K562 (cell line): ENCODE measurements at regions not wholly inside any gene's neighbourhood (a gene's known extent, or its start where the extent isn't known, plus 50 kb on each side); places are given as distances from the start of the nearest gene placed in this dataset.

Source experiments
- ATAC-seq: fragments of 200-7000 bp; cut with Tn5 transposase; 3 replicates; pipeline ENCODE4 v1.9.1; 2020; ENCODE audit warnings: moderate library complexity
- BruUV-seq: library from RNA; stranded (reverse); fragments of 400-500 nt; replicated peaks from 2 replicates; lab custom pipeline; 2021; lab: Mats Ljungman, UMichigan
- CTCF ChIA-PET: fragments of 300-600 bp; formaldehyde crosslinking; extraction: SDS; loops from one replicate; lab custom pipeline; 2021; ENCODE audit warnings: low intra/inter-chr PET ratio; lab: Yijun Ruan, JAX
- POLR2A ChIA-PET: fragments of 300-600, 350-650 bp; sonication (Branson Sonifier 250); formaldehyde crosslinking; extraction: SDS; loops from one replicate; lab custom pipeline; 2021; ENCODE audit warnings: antibody characterized with exemption, inconsistent platforms; lab: Yijun Ruan, JAX
- DNase-seq, 4 experiments: peaks; one replicate each; pipeline versions ENCODE4 v3.0.0 to v3.0.0-alpha.2; 2011 to 2018; ENCODE audit warnings: low spot score in 3 of 4, mixed read lengths in 3 of 4; ENCODE audit errors: extremely low read depth in 1 of 4
- FAIRE-seq: peaks from 2 replicates; lab custom pipeline; 2011; peaks lifted over from hg19 to GRCh38; lab: Jason Lieb, UNC
- H2AFZ ChIP-seq: 2 replicates; pipeline ENCODE4 v1.6.0; 2011; ENCODE audit warnings: low read depth, low read length, control low read depth, inconsistent platforms
- H3K27ac ChIP-seq: fragments of 200-600 bp; 3 replicates; pipeline ENCODE4 v1.8.0; 2011; ENCODE audit warnings: low read depth, mild to moderate bottlenecking, control low read depth, inconsistent platforms, low read length, moderate library complexity, mixed read lengths; ENCODE audit errors: extremely low read depth
- H3K27me3 ChIP-seq, 2 experiments: fragments of 300-600 bp in 1 of 2; 2 replicates in 1 of 2; 3 replicates in 1 of 2; pipeline versions ENCODE4 v1.6.0 to v1.8.0; 2011; ENCODE audit warnings: inconsistent platforms in 2 of 2, low read length in 2 of 2, mild to moderate bottlenecking in 1 of 2, mixed read lengths in 1 of 2, moderate library complexity in 1 of 2; ENCODE audit not compliant: control insufficient read depth in 2 of 2, insufficient read depth in 2 of 2
- H3K36me3 ChIP-seq: fragments of 300-600 bp; 3 replicates; pipeline ENCODE4 v1.8.0; 2011; ENCODE audit warnings: mild to moderate bottlenecking, low read length, inconsistent platforms; ENCODE audit not compliant: control insufficient read depth, insufficient read depth
- H3K4me1 ChIP-seq, 2 experiments: fragments of 200-600 bp in 1 of 2; replicated peaks in 1 of 2; 2 replicates in 1 of 2; 3 replicates in 1 of 2; pipeline versions ENCODE4 v1.5.1 to v1.8.0; 2011; ENCODE audit warnings: inconsistent platforms in 2 of 2, low read length in 2 of 2, mild to moderate bottlenecking in 1 of 2, mixed read lengths in 1 of 2, moderate library complexity in 1 of 2; ENCODE audit not compliant: control insufficient read depth in 2 of 2, insufficient read depth in 2 of 2
- H3K4me2 ChIP-seq: 2 replicates; pipeline ENCODE4 v1.6.1; 2011; ENCODE audit warnings: low read length, control low read depth, inconsistent platforms, mixed read lengths; ENCODE audit not compliant: insufficient read depth
- H3K4me3 ChIP-seq: fragments of 200-600 bp; sonication (generic), shearing (Covaris generic); 2 replicates; pipeline ENCODE4 v1.5.1; 2016; ENCODE audit warnings: control low read depth, inconsistent platforms
- H3K79me2 ChIP-seq: fragments of 200-600 bp; 3 replicates; pipeline ENCODE4 v1.8.0; 2011; ENCODE audit warnings: low read length, inconsistent platforms; ENCODE audit not compliant: control insufficient read depth, insufficient read depth
- H3K9ac ChIP-seq, 2 experiments: 2 replicates each; pipeline versions ENCODE4 v1.6.0 to v1.6.1; 2011; ENCODE audit warnings: low read depth in 2 of 2, low read length in 2 of 2, control low read depth in 1 of 2, inconsistent platforms in 1 of 2, mild to moderate bottlenecking in 1 of 2, mixed read lengths in 1 of 2; ENCODE audit not compliant: insufficient read depth in 1 of 2
- H3K9me1 ChIP-seq: one replicate; pipeline ENCODE4 v1.6.0; 2011; ENCODE audit warnings: inconsistent platforms, mild to moderate bottlenecking, low read length, moderate library complexity; ENCODE audit not compliant: control insufficient read depth, insufficient read depth
- H3K9me3 ChIP-seq: replicated peaks from 2 replicates; pipeline ENCODE4 v1.5.1; 2011; ENCODE audit warnings: low read depth, low read length, inconsistent platforms; ENCODE audit not compliant: control insufficient read depth, insufficient read depth
- H4K20me1 ChIP-seq: replicated peaks from 2 replicates; pipeline ENCODE4 v1.6.1; 2011; ENCODE audit warnings: low read length, inconsistent platforms, mixed read lengths; ENCODE audit not compliant: control insufficient read depth, insufficient read depth
- CCNT2 ChIP-seq: IDR thresholded peaks from 2 replicates; pipeline ENCODE4 v1.6.1; 2011; ENCODE audit warnings: borderline replicate concordance, low read depth, mild to moderate bottlenecking, moderate library complexity, mixed read lengths, low read length; ENCODE audit not compliant: insufficient read length; ENCODE audit errors: extremely low read depth
- EGR1 ChIP-seq: fragments of 450-650 bp; conservative IDR thresholded peaks from 2 replicates; pipeline ENCODE4 v1.6.1; 2017; ENCODE audit warnings: mild to moderate bottlenecking
- FOXJ2 ChIP-seq: fragments of 200-800 bp; sonication (Bioruptor generic); IDR thresholded peaks from 2 replicates; pipeline ENCODE4 v1.6.1; 2016; ENCODE audit warnings: missing genetic modification characterization, missing compliant biosample characterization
- GATAD2B ChIP-seq: fragments of 450-650 bp; IDR thresholded peaks from 2 replicates; pipeline ENCODE4 v1.6.1; 2017; ENCODE audit warnings: mild to moderate bottlenecking, borderline replicate concordance
- IFI16 ChIP-seq: fragments of 250-450 bp; sonication (Bioruptor Pico); IDR thresholded peaks from 2 replicates; pipeline ENCODE4 v2.1.2; 2022; ENCODE audit warnings: mild to moderate bottlenecking, inconsistent platforms
- MAX ChIP-seq: sonication (generic); formaldehyde crosslinking; IDR thresholded peaks from 2 replicates; pipeline ENCODE4 v1.9.0; 2022; ENCODE audit warnings: mild to moderate bottlenecking, missing genetic modification reagents
- MBD2 ChIP-seq: sonication (generic); IDR thresholded peaks from 2 replicates; pipeline ENCODE4 v1.6.1; 2016; ENCODE audit warnings: low read depth, borderline replicate concordance
- PREB ChIP-seq: sonication (generic); formaldehyde crosslinking; IDR thresholded peaks from 2 replicates; pipeline ENCODE4 v1.8.1; 2023; ENCODE audit warnings: mild to moderate bottlenecking, missing genetic modification reagents
- RREB1 ChIP-seq: fragments of 250-450 bp; sonication (Bioruptor Pico); IDR thresholded peaks from 2 replicates; pipeline ENCODE4 v1.4.0; 2020
- SMARCA4 ChIP-seq: fragments of 450-650 bp; IDR thresholded peaks from 2 replicates; pipeline ENCODE4 v1.6.1; 2016
- ZBTB1 ChIP-seq: sonication (generic); formaldehyde crosslinking; IDR thresholded peaks from 2 replicates; pipeline ENCODE4 v1.8.1; 2023; ENCODE audit warnings: missing genetic modification reagents, low read depth, mild to moderate bottlenecking, borderline replicate concordance
- ZBTB17 ChIP-seq: fragments of 450-650 bp; formaldehyde crosslinking; IDR thresholded peaks from 2 replicates; pipeline ENCODE4 v1.4.0; 2020; ENCODE audit warnings: mild to moderate bottlenecking
- ZFX ChIP-seq: sonication (generic); formaldehyde crosslinking; IDR thresholded peaks from 2 replicates; pipeline ENCODE4 v1.8.0; 2022; ENCODE audit warnings: mild to moderate bottlenecking, missing genetic modification reagents, moderate library complexity
- ZNF57 ChIP-seq: fragments of 450-650 bp; formaldehyde crosslinking; IDR thresholded peaks from 2 replicates; pipeline ENCODE4 v1.4.0; 2020; ENCODE audit warnings: mild to moderate bottlenecking, moderate library complexity
- ZNF696 ChIP-seq: fragments of 250-450 bp; sonication (Bioruptor Pico); conservative IDR thresholded peaks from 2 replicates; pipeline ENCODE4 v1.4.0; 2020; ENCODE audit warnings: mild to moderate bottlenecking, moderate library complexity
- ZNF77 ChIP-seq: fragments of 250-450 bp; sonication (Bioruptor Pico); IDR thresholded peaks from 2 replicates; pipeline ENCODE4 v1.5.0; 2020
- in situ Hi-C: fragments of 300-500 bp; cut with MboI; formaldehyde crosslinking; loops from 4 replicates; pipeline ENCODE4 v1.15.0; 2018; ENCODE audit warnings: inconsistent platforms, mixed read lengths
- intact Hi-C: fragments of 100-400 bp; cut with micrococcal nuclease; formaldehyde crosslinking; loops from 2 replicates; pipeline ENCODE4 v1.14.2; 2022

GRCh38 chr11:13596611-13597326 lies 71.7 kb upstream of the FAR1 start (continued):
- TF ChIP-seq RREB1 (CRISPR knock-in tag) (no peak), ZNF77 (CRISPR knock-in tag) (no peak), GATAD2B (no peak), IFI16 (CRISPR knock-in tag) (no peak), ZBTB17 (CRISPR knock-in tag) (no peak)

GRCh38 chr11:13595166-13595565 lies 73.3 kb upstream of the FAR1 start:
- DNase-seq (no peak), ATAC-seq (no peak), FAIRE-seq (no peak)
- Histone ChIP-seq H3K4me1 (no peaks in the 10 kb centered on the region), H3K4me2 (no peak overlapping the region), H3K9ac (no peak overlapping the region), H3K27ac (no peak overlapping the region), H3K36me3 (no peaks in the 10 kb centered on the region), H3K79me2 (no peaks in the 10 kb centered on the region), H3K9me1 (no peaks in the 10 kb centered on the region), H4K20me1 (no peaks in the 10 kb centered on the region), H2AFZ (no peak overlapping the region), H3K4me3 (no peak overlapping the region), H3K27me3 (0 out of 5 replicates have a peak, but pooled peaks cover 0 to 2% of the 10 kb centered on the region in 2 experiments), H3K9me3 (no peaks in the 10 kb centered on the region)
- POLR2A ChIA-PET = no interaction called here
- no TSS peak for BruUV-seq
- in situ Hi-C loops (no loop called here), intact Hi-C loops (no loop called here)
- CTCF ChIA-PET = no interaction called here
- TF ChIP-seq MBD2 (no peak), FOXJ2 (tag) (no peak), CCNT2 (no peak), EGR1 (no peak), ZNF57 (CRISPR knock-in tag) (no peak), SMARCA4 (no peak), MAX (CRISPR knock-in tag) (no peak), ZNF696 (CRISPR knock-in tag) (no peak), ZFX (CRISPR knock-in tag) (no peak), ZBTB1 (CRISPR knock-in tag) (no peak), PREB (CRISPR knock-in tag) (no peak)
